ENCODE measurements at regions not wholly inside any gene's neighbourhood (a gene's known extent, or its start where the extent isn't known, plus 50 kb on each side); places are given as distances from the start of the nearest gene placed in this dataset.

DNA sequence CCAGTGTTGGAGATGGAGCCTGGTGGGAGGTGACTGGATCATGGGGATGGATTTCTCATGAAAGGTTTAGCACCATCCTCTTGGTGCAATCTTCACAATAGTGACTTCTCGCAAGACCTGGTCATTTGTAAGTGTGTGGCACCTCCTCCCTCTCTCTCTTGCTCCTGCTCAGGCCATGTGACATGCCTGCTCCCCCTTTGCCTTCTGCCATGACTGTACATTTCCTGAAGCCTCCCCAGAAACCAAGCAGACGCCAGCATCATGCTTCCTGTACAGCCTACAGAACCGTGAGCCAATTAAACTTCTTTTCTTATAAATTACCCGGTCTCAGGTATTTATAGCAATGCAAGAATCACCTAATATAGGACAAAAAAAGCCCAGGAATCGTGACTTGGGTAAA lies 171.0 kb upstream of the FOXN3 start:
- Histone ChIP-seq H3K27ac (peak overlapping the region; percentile 78), H3K4me3 (ENCODE audit: low read depth in 1 of 2, low read length in 1 of 2) (no peak overlapping the region)
- TF ChIP-seq, protein P1, sequence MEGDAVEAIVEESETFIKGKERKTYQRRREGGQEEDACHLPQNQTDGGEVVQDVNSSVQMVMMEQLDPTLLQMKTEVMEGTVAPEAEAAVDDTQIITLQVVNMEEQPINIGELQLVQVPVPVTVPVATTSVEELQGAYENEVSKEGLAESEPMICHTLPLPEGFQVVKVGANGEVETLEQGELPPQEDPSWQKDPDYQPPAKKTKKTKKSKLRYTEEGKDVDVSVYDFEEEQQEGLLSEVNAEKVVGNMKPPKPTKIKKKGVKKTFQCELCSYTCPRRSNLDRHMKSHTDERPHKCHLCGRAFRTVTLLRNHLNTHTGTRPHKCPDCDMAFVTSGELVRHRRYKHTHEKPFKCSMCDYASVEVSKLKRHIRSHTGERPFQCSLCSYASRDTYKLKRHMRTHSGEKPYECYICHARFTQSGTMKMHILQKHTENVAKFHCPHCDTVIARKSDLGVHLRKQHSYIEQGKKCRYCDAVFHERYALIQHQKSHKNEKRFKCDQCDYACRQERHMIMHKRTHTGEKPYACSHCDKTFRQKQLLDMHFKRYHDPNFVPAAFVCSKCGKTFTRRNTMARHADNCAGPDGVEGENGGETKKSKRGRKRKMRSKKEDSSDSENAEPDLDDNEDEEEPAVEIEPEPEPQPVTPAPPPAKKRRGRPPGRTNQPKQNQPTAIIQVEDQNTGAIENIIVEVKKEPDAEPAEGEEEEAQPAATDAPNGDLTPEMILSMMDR (IDR thresholded peaks at IDR 0.05), result no peak

DNA sequence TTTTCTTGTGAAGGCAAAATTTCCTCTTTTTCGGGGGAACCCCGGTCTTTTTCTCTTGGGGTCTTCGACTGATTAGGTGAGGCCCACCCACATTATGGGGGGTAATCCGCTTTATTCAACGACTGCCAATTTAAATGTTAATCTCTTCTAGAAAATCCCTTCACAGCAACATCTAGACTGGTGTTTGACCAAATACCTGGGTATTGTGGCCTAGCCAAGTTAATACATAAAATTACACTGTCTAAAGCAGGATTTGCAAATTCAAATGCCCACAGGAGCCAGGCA lies 170.0 kb upstream of the FOXN3 start:
- TF ChIP-seq, protein P1 (IDR thresholded peaks at IDR 0.05), result no peak
- H3K4me3 ChIP-seq (ENCODE audit: low read depth in 1 of 2, low read length in 1 of 2), result no peak overlapping the region
- H3K9me3 ChIP-seq, result no peaks in the 10 kb centered on the region
- peaks cover 14 to 21% of the 10 kb centered on the region in 2 experiments for H3K4me1 ChIP-seq (ENCODE audit: control insufficient read depth in 1 of 2, insufficient read depth in 1 of 2, low read depth in 1 of 2, low read length in 1 of 2)
- no peak overlapping the region for H3K27ac ChIP-seq
- no peaks in the 10 kb centered on the region for H3K27me3 ChIP-seq
- no peaks in the 10 kb centered on the region for H3K36me3 ChIP-seq

More for the DNA sequence above, 171.0 kb upstream of the FOXN3 start:
- Histone ChIP-seq H3K9me3 (no peaks in the 10 kb centered on the region), H3K27me3 (no peaks in the 10 kb centered on the region), H3K36me3 (no peaks in the 10 kb centered on the region), H3K4me1 (ENCODE audit: control insufficient read depth in 1 of 2, insufficient read depth in 1 of 2, low read depth in 1 of 2, low read length in 1 of 2) (peaks cover 14 to 21% of the 10 kb centered on the region in 2 experiments)

DNA sequence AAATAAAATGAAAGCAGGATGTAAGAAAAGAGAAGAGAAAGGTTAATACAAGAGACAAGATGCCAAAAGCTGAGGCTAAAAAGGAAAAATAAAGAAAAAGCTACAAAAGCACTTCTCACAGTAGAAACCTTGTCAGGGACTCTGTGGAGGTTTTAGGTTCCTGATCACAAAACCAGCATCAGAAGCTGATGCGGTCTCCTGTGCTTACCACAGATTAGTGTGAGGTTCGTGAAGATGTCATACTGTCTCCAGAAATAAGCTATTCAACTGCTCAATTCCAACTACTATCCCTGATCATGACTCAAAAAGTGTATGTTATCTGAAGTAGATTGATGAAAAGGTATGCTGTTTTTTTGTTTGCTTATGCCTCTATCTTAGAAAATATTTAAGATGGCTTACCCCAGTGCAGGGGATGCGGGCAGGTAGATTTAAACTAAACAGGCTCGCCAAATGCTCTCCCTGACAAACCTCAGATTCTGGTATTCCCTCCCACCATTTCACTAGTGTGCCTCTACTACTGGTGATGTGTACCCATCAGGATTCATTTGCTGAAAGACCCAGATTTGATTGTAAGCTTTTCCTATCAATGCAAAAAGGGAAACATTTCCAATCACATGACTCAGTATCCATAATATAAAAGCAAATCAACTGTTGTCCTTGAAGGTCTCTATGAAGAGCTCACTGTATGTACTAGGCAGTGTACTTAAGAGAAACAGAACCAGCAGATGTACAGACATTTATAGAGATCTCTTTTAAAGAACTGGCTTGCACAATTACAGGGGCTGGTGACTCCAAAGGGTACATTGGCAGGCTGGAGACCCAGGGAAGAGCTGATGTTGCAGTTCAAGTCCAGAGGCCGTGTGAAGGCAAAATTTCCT lies 169.5 kb upstream of the FOXN3 start:
- Histone ChIP-seq H3K4me1 (ENCODE audit: control insufficient read depth in 1 of 2, insufficient read depth in 1 of 2, low read depth in 1 of 2, low read length in 1 of 2) (peaks cover 14 to 21% of the 10 kb centered on the region in 2 experiments), H3K27ac (no peak overlapping the region)

DNA sequence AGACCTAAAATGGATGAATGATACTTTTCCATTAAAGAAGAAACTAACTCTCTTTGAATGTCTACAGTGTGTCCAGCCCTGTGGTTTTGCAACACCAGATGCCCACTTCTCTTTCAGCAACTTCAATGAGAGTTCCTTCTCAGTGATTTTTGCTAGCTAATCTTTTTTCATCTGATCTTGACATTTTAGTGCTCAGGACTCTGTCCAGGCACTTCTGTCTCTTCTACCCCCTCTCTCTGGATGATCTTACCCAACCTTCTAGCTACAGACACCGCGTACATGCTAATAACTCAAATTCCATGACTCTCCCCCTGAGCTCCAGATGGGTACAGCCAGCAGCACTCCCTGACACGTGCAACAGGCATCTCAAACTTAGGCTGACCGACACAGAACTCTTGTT lies 161.1 kb upstream of the FOXN3 start:
- Histone ChIP-seq H3K9me3 (no peaks in the 10 kb centered on the region), H3K4me1 (ENCODE audit: control insufficient read depth in 1 of 2, insufficient read depth in 1 of 2, low read depth in 1 of 2, low read length in 1 of 2) (peaks cover 8 to 12% of the 10 kb centered on the region in 2 experiments), H3K27ac (peak overlapping the region; percentile 60), H3K27me3 (no peaks in the 10 kb centered on the region), H3K36me3 (no peaks in the 10 kb centered on the region), H3K4me3 (ENCODE audit: low read depth in 1 of 2, low read length in 1 of 2) (no peak overlapping the region)
- TF ChIP-seq, protein P1 (IDR thresholded peaks at IDR 0.05), result no peak

More for the DNA sequence above, 169.5 kb upstream of the FOXN3 start:
- Histone ChIP-seq H3K36me3 (no peaks in the 10 kb centered on the region), H3K9me3 (no peaks in the 10 kb centered on the region), H3K27me3 (no peaks in the 10 kb centered on the region), H3K4me3 (ENCODE audit: low read depth in 1 of 2, low read length in 1 of 2) (no peak overlapping the region)
- TF ChIP-seq, protein P1 (IDR thresholded peaks at IDR 0.05), result no peak

DNA sequence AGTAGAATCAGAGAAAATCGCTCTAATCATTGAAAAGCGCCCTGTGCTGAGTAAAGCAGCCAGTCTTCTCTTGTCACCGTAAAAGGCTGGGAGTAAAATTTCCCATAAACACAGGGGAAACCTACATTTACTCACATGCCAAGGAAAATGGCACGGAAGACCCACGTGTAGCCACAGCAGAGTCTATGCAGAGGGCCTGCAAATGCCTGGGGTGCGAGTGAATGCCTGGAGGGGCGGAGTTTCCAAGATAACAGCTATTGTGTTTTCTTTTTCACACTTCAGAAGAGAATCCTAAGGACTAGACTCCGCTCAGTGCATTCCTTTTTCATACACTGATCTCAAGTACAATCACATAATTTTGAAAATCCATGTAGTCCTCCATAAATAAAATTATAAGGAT lies 159.9 kb upstream of the FOXN3 start:
- no peaks in the 10 kb centered on the region for H3K27me3 ChIP-seq
- no peaks in the 10 kb centered on the region for H3K9me3 ChIP-seq
- no peaks in the 10 kb centered on the region for H3K36me3 ChIP-seq
- TF ChIP-seq, protein P1 (IDR thresholded peaks at IDR 0.05), result no peak
- no peak overlapping the region for H3K27ac ChIP-seq
- no peak overlapping the region for H3K4me3 ChIP-seq (ENCODE audit: low read depth in 1 of 2, low read length in 1 of 2)
- H3K4me1 ChIP-seq (ENCODE audit: control insufficient read depth in 1 of 2, insufficient read depth in 1 of 2, low read depth in 1 of 2, low read length in 1 of 2), result peaks cover 8 to 12% of the 10 kb centered on the region in 2 experiments

Data from neutrophil (primary cell).